ENCODE measurements at regions not wholly inside any gene's neighbourhood (a gene's known extent, or its start where the extent isn't known, plus 50 kb on each side); places are given as distances from the start of the nearest gene placed in this dataset.

- POLR2A ChIA-PET, result no interaction called here
Observed at GRCh38 chr19:33894787-33895186, 98.1 kb downstream of the KCTD15 start.

GRCh38 chr19:33895366-33895765 lies 98.7 kb downstream of the KCTD15 start:
- no TSS peak for BruUV-seq (replicated peaks)
- Histone ChIP-seq H3K27ac (ENCODE audit: low read length) (no peak overlapping the region), H3K27me3 (ENCODE audit: control insufficient read depth, insufficient read depth, low read length) (peaks cover 4% of the 10 kb centered on the region; the same call in 1 of the 2 replicates), H3K36me3 (ENCODE audit: control insufficient read depth, insufficient read depth, low read length) (no peaks in the 10 kb centered on the region), H3K9me3 (ENCODE audit: control insufficient read depth, insufficient read depth, low read depth, low read length) (peaks cover 11% of the 10 kb centered on the region; the same call in 1 of the 2 replicates), H3K4me1 (ENCODE audit: control insufficient read depth, insufficient read depth, low read length) (no peaks in the 10 kb centered on the region), H3K4me3 (ENCODE audit: low read depth in 2 of 2, low read length in 2 of 2) (no peak overlapping the region)
- ChIA-PET CTCF (no interaction called here), POLR2A (interaction anchor here (0.6 kb wide), 1 partner anchor 94 kb away, joined by 3 read pairs; no protein-coding TSS in a partner anchor)
- TF ChIP-seq POLR2AphosphoS5 (IDR thresholded peaks at IDR 0.05; ENCODE audit: low read depth, low read length) (no peak), REST (IDR thresholded peaks at IDR 0.05; ENCODE audit: insufficient read depth in 1 of 2, low read depth in 2 of 2, low read length in 1 of 2) (no peak), SIN3A (IDR thresholded peaks at IDR 0.05; ENCODE audit: borderline replicate concordance, insufficient read depth, low read depth, low read length) (no peak), CTCF (IDR thresholded peaks at IDR 0.05) (no peak), TCF7L2 (IDR thresholded peaks at IDR 0.05; ENCODE audit: low read depth, low read length) (no peak)
- in situ Hi-C loops (cut with HindIII; ENCODE audit: low pct_unique_long_range_greater_than_20kb, low sequenced_read_pairs), result no loop called here
- ATAC-seq, result no peak
- intact Hi-C loops (cut with micrococcal nuclease; ENCODE audit: unreplicated experiment), result no loop called here
- no peak for DNase-seq (ENCODE audit: low read depth, low spot score)

More at GRCh38 chr19:33894787-33895186, 98.1 kb downstream of the KCTD15 start:
- Histone ChIP-seq H3K4me3 (ENCODE audit: low read depth in 2 of 2, low read length in 2 of 2) (no peak overlapping the region), H3K9me3 (ENCODE audit: control insufficient read depth, insufficient read depth, low read depth, low read length) (peaks cover 11% of the 10 kb centered on the region; the same call in 1 of the 2 replicates), H3K4me1 (ENCODE audit: control insufficient read depth, insufficient read depth, low read length) (no peaks in the 10 kb centered on the region), H3K36me3 (ENCODE audit: control insufficient read depth, insufficient read depth, low read length) (no peaks in the 10 kb centered on the region), H3K27me3 (ENCODE audit: control insufficient read depth, insufficient read depth, low read length) (peaks cover 4% of the 10 kb centered on the region; the same call in 1 of the 2 replicates), H3K27ac (ENCODE audit: low read length) (no peak overlapping the region)
- intact Hi-C loops (cut with micrococcal nuclease; ENCODE audit: unreplicated experiment) (no loop called here), in situ Hi-C loops (cut with HindIII; ENCODE audit: low pct_unique_long_range_greater_than_20kb, low sequenced_read_pairs) (no loop called here)
- DNase-seq (ENCODE audit: low read depth, low spot score) (no peak), ATAC-seq (no peak)
- BruUV-seq (replicated peaks), result no TSS peak
- CTCF ChIA-PET, result no interaction called here
- TF ChIP-seq TCF7L2 (IDR thresholded peaks at IDR 0.05; ENCODE audit: low read depth, low read length) (no peak), CTCF (IDR thresholded peaks at IDR 0.05) (no peak), SIN3A (IDR thresholded peaks at IDR 0.05; ENCODE audit: borderline replicate concordance, insufficient read depth, low read depth, low read length) (no peak), POLR2AphosphoS5 (IDR thresholded peaks at IDR 0.05; ENCODE audit: low read depth, low read length) (no peak), REST (IDR thresholded peaks at IDR 0.05; ENCODE audit: insufficient read depth in 1 of 2, low read depth in 2 of 2, low read length in 1 of 2) (no peak)
